HS-27A (cell line): ENCODE measurements at regions not wholly inside any gene's neighbourhood (a gene's known extent, or its start where the extent isn't known, plus 50 kb on each side); places are given as distances from the start of the nearest gene placed in this dataset.

Source experiments
- DNase-seq: peaks from one replicate; pipeline ENCODE4 v3.0.0-alpha.2; 2012; ENCODE audit warnings: low read depth, missing footprints

- no peak for DNase-seq
These were observed 198.0 kb upstream of the ZFP64 start for GRCh38 chr20:52389606-52390005.

- DNase-seq = no peak
These were observed 192.5 kb upstream of the ZFP64 start for GRCh38 chr20:52383995-52384621.

- no peak for DNase-seq
These were observed 191.4 kb upstream of the ZFP64 start for GRCh38 chr20:52382933-52383332.

DNA sequence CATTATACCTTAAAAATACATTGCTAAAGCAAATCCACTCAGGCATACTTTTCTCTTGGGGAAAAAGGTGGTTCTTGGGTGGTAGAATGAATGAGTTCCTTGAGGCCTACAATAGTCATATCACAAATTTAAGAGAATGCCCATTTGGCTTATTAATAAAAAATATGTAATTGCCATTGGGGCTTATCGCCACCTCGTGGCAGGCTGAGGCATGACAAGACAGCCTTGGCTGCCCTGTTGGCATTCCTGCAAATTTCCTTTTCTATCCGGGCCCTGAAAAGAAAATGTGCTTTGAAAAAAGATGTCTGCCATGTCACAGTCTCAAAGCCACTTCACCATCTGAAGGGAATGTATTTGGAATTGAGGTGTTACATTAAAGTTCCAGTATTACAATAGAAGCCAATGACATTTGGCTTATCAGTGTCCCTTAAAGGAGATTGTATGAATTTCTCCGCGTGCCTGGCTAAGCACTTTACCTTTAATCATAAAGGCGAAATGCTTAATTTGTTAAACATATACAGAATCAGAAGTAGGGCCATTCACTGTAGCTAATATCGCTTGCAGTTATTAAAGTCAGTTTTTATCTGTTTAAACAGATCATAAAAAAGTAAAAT is 188.3 kb upstream of the ZFP64 start:
- no peak for DNase-seq

DNA sequence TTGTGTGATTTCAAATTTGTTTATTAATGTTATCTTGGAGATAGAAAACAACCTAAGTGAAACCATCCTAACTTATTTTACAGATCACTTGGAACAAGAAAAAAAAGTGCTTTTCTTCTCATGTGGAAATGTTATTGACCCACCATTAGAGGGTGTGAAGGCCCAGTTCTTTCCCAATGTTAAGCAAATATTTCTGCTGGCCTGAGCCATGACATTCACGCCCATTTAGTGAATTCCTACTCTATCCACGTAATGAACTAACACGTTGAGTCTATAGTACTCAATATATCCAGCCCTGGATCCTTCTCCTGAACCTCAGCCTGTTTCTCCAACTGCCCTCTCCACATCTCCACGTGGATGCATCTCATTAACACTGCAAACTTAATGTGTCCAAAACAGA is 180.6 kb upstream of the ZFP64 start:
- DNase-seq = no peak

GRCh38 chr20:52365688-52366087 is 174.1 kb upstream of the ZFP64 start:
- DNase-seq = no peak

- no peak for DNase-seq
These were observed 172.8 kb upstream of the ZFP64 start for GRCh38 chr20:52364405-52364804.

GRCh38 chr20:52361650-52362049 is 170.1 kb upstream of the ZFP64 start:
- no peak for DNase-seq

DNA sequence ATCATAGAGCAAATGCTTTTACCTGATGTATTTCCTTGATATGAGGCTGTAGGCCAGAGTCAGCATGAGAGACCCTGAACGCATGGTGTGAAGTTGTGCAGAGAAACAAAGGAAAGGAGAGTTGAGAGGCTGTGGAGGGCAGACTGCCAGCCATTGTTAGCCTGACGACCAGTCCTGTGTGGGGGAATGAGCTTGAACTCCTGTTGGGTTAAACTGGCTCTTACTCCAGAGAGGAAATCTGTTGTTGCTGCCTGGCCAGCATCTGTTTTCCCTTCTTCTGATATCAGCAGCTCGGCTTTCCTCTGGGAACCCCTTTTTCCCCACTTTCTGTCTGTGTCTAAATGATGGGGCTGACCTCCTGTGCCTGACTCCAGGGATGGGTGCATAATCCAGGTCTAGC is 158.2 kb upstream of the ZFP64 start:
- DNase-seq = no peak

DNA sequence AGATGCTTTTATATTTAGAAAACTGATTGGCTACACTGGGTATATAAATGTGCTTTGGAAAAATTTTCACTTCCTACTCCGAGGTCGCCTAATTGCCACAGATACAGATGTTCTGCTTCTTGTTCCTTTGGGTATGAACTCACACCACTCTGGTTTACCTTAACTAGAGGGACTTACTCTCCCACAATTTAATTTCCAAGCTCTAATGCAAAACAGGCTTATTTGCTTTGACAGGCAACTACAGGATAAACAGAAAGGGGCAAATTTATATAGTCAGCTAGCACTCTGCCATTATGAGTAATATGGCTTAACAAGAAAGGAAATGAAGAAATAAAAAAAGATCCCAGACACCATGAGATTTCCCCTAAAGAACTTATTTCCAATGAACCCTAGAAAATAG is 156.9 kb upstream of the ZFP64 start:
- DNase-seq = no peak

DNA sequence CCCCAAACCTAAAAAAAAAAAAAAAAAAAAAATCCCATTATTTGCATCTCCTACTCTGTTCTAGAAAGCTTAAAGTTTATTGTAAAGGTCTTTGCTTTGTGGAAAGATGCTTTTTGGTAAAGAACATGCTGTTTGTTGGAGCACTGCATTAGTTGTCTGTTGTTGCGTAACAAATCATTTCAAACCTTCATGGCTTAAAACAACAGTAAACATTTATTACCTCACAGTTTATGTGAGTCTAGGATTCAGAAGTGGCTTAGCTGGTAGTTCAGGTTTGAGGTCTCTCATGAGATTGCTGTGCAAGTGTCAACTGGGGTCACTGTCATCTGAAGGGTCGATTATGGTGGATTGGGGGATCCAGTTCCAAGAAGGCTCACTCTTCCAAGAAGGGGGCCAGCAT is 155.2 kb upstream of the ZFP64 start:
- DNase-seq = no peak

DNA sequence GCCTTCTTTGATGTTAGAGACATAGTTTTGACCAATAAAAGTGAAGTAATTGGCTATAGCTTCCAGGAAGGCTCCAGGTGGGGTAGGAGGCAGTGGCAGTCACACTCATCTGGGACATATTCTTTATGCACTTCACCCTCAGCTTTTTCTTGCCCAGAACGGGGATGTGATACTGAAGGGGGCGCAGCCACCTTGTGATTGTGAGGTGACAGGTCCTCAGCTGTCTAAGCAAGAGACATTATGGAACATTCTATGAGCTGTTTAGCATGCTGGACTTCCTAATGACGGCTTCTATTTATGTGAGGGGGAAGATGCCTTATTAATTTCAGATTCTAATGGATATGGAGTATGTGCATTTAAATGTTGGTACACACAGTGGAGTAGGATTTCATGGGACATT is 151.3 kb upstream of the ZFP64 start:
- DNase-seq = no peak

DNA sequence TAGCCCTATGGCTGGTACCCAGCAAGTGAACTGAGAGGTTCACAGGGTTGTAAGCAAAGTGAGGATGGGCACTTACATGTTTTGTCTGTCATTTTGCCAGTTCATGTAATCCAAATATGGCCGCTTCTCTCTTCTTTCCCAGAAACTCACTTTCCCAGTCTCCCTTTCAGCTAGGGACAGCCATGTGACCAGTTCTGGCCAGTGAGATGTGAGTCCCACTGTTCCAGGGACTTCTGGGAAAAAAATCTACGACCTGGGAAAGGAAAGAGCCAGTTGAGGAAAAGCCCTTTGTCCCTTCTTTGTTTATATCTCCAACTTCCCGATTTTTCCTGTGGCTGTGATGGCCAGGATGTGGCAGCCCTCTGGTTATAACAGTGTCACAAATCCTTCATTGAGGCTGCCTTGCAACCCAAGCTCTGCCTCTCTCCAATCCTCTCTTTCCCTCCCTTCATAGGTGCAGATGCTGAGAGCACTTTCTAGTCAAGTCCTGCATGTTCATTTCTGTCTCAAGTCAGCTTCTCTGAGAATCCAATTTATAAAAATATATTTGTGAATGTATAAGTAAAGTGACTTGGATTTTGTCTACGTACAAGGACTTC is 148.6 kb upstream of the ZFP64 start:
- DNase-seq = peak; percentile 55

DNA sequence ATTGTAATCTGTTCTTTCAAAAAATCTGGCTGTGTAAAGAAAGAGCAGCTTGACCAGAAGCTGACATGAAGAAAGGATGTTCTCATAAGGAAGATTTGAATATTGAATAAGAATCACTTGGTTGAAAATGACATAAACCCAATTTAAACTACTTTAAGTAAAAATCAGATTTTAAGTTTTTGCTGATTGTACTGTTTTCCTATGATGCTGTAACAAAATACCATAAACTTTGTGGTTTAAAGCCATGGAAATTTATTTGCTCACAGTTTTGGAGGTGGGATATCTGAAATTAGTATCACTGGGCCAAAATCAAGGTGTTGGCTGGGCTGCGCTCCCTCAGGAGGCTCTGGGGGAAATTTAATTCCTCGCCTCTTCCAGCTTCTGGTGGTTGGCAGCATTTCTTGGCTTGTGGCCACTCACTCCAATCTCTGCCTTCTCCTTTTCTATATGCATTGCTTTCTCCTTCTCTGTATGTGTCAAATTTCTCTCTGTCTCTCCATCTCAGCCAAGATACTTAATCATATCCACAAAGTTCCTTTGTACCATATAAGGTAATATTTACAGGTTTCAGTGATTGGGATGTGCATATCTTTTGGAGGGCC is 141.2 kb upstream of the ZFP64 start:
- no peak for DNase-seq

DNA sequence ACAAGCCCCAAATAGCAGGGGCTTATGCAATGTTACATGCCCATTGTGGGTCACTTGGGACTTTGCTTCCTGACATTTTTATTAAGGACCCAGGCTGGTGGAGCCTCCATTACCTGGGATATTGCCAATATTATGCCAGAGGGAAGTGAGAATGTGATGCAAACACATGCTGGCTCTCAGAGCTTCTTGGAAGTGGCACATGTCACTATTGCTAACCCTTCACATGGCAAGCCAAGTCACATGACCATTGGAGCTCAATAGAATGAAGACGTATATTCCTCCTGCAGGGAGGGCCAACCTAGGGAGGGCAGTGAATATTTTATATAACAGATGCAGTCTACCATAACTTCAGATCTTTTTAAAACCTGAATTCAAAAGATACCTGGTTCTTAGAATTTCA is 140.7 kb upstream of the ZFP64 start:
- DNase-seq = no peak

GRCh38 chr20:52331655-52332054 is 140.1 kb upstream of the ZFP64 start:
- DNase-seq = no peak

- no peak for DNase-seq
These were observed 129.8 kb upstream of the ZFP64 start for GRCh38 chr20:52321396-52321795.

GRCh38 chr20:52318651-52319050 is 127.1 kb upstream of the ZFP64 start:
- DNase-seq = no peak

GRCh38 chr20:52313341-52313963 is 121.9 kb upstream of the ZFP64 start:
- peak; percentile 12 for DNase-seq

GRCh38 chr20:52312132-52312729 is 120.7 kb upstream of the ZFP64 start:
- peak; percentile 30 for DNase-seq

- no peak for DNase-seq
These were observed 119.7 kb upstream of the ZFP64 start for GRCh38 chr20:52311209-52311794.

GRCh38 chr20:52309181-52309580 is 117.6 kb upstream of the ZFP64 start:
- DNase-seq = no peak
